ENCODE measurements at regions not wholly inside any gene's neighbourhood (a gene's known extent, or its start where the extent isn't known, plus 50 kb on each side); places are given as distances from the start of the nearest gene placed in this dataset.

DNA sequence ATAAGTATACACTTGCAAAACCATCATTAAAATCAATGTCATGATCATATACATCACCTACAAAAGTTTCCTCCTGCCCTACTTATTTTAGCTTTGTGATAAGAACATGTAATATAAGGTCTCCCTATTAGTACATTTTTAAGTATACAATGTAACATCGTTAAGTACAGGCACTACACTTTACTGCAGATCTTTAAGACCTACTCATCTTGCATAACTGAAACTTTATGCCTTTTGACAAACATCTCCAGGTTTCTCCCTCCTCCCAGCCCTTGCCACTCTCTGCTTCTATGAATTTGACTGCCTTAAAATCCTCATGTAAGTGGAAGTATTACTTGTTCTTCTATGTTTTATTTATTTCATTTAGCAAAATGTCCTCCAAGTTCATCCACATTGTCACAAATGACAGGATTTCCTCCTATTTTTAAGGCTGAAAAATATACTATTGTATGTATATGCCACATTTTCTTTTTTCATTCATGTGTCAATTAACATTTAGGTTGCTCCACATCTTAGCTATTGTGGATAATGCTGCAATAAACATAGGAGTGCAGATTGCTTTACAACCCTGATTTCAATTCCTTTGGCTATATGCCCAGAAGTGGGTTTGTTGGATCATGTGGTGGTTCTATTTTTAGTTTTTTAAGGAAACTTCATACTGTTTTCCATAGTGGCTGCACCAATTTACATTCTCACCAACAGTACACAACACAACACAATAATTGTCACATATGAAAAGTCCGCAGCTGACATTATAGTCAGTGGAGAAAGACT is 471.1 kb upstream of the ANO3 start:
- no peak for TF ChIP-seq EZH2 (IDR thresholded peaks at IDR 0.05; ENCODE audit: low read length)
- TF ChIP-seq, protein P1, sequence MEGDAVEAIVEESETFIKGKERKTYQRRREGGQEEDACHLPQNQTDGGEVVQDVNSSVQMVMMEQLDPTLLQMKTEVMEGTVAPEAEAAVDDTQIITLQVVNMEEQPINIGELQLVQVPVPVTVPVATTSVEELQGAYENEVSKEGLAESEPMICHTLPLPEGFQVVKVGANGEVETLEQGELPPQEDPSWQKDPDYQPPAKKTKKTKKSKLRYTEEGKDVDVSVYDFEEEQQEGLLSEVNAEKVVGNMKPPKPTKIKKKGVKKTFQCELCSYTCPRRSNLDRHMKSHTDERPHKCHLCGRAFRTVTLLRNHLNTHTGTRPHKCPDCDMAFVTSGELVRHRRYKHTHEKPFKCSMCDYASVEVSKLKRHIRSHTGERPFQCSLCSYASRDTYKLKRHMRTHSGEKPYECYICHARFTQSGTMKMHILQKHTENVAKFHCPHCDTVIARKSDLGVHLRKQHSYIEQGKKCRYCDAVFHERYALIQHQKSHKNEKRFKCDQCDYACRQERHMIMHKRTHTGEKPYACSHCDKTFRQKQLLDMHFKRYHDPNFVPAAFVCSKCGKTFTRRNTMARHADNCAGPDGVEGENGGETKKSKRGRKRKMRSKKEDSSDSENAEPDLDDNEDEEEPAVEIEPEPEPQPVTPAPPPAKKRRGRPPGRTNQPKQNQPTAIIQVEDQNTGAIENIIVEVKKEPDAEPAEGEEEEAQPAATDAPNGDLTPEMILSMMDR (optimal IDR thresholded peaks at IDR 0.05 in 1 of 3, IDR thresholded peaks at IDR 0.05 in 1 of 3, conservative IDR thresholded peaks at IDR 0.05 in 1 of 3; ENCODE audit: extremely low read depth in 1 of 3, insufficient read depth in 2 of 3, low read length in 3 of 3) = no peak

Data from keratinocyte (primary cell).